ENCODE measurements at regions not wholly inside any gene's neighbourhood (a gene's known extent, or its start where the extent isn't known, plus 50 kb on each side); places are given as distances from the start of the nearest gene placed in this dataset.

DNA sequence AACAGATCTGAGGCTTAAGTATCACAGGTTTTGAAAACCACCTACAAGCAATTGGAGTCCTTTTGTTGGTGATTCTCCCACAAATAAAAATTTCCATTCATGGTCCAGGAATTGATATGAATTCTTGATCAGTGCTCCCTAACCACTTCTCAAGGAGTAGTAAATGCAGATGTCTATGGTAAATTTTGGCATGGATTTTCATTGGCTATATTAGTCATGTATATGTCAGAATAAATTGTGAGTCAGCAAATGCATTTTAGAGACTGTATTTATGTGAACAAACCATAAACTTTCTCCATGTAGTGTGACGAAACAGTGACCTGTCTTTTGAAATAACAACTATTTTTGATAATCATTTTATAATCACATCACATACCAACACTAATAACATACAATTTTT lies 611.1 kb downstream of the HTR1A start:
- no peaks in the 10 kb centered on the region for H3K27me3 ChIP-seq
- H3K9me3 ChIP-seq: no peaks in the 10 kb centered on the region
- H3K9ac ChIP-seq (ENCODE audit: low read depth in 2 of 2, low read length in 2 of 2): no peak overlapping the region
- TF ChIP-seq, protein P1, sequence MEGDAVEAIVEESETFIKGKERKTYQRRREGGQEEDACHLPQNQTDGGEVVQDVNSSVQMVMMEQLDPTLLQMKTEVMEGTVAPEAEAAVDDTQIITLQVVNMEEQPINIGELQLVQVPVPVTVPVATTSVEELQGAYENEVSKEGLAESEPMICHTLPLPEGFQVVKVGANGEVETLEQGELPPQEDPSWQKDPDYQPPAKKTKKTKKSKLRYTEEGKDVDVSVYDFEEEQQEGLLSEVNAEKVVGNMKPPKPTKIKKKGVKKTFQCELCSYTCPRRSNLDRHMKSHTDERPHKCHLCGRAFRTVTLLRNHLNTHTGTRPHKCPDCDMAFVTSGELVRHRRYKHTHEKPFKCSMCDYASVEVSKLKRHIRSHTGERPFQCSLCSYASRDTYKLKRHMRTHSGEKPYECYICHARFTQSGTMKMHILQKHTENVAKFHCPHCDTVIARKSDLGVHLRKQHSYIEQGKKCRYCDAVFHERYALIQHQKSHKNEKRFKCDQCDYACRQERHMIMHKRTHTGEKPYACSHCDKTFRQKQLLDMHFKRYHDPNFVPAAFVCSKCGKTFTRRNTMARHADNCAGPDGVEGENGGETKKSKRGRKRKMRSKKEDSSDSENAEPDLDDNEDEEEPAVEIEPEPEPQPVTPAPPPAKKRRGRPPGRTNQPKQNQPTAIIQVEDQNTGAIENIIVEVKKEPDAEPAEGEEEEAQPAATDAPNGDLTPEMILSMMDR (IDR thresholded peaks at IDR 0.05): no peak
- H3K4me1 ChIP-seq: no peaks in the 10 kb centered on the region
- intact Hi-C loops (cut with DNase I): no loop called here
- no peaks in the 10 kb centered on the region for H3K36me3 ChIP-seq
- no peak overlapping the region for H3K4me3 ChIP-seq
- DNase-seq: no peak
- no peak overlapping the region for H3K27ac ChIP-seq

DNA sequence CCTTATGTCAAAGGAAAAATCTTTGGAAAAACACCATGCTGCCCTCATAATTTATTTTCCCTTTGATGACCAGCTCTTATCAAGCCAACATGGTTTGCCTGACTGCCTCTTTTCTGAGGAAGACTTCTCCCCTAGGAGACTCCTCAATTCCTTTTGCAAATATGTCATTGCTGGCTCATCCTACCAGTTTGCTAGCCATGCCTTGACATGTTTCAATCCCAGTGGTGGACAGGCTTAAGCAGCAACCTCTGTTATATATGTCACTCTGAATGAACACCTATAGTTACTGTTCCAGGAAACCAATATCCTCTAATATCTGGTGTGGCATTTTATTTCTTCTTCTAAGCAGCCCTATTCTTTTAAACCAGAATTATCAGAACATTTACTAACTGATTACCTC lies 615.8 kb downstream of the HTR1A start:
- Histone ChIP-seq H3K9me3 (no peaks in the 10 kb centered on the region), H3K27ac (no peak overlapping the region), H3K9ac (ENCODE audit: low read depth in 2 of 2, low read length in 2 of 2) (no peak overlapping the region), H3K4me1 (no peaks in the 10 kb centered on the region), H3K27me3 (no peaks in the 10 kb centered on the region), H3K4me3 (no peak overlapping the region), H3K36me3 (no peaks in the 10 kb centered on the region)
- TF ChIP-seq, protein P1 (IDR thresholded peaks at IDR 0.05): no peak
- intact Hi-C loops (cut with DNase I): no loop called here
- no peak for DNase-seq

DNA sequence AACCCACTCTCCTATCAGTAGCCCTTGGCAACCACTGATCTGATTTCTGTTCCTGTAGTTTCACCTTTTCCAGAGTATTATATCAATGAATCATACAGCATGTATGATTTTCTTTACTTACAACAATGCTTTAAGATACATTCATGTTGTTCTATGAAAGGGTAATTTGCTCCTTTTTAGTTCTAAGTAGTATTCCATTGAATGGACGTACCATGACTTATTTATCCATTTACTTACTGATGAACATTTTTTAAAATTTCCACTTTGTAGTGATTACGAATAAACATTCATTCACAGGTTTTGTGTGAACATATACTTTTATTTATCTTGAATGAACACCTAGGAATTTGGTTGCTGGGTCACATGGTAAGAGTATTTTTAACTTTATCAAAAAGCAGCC lies 620.8 kb downstream of the HTR1A start:
- Histone ChIP-seq H3K27me3 (no peaks in the 10 kb centered on the region), H3K4me3 (no peak overlapping the region), H3K9me3 (no peaks in the 10 kb centered on the region), H3K9ac (ENCODE audit: low read depth in 2 of 2, low read length in 2 of 2) (no peak overlapping the region), H3K27ac (no peak overlapping the region), H3K36me3 (no peaks in the 10 kb centered on the region), H3K4me1 (no peaks in the 10 kb centered on the region)
- intact Hi-C loops (cut with DNase I): no loop called here
- DNase-seq: no peak
- TF ChIP-seq, protein P1 (IDR thresholded peaks at IDR 0.05): no peak

DNA sequence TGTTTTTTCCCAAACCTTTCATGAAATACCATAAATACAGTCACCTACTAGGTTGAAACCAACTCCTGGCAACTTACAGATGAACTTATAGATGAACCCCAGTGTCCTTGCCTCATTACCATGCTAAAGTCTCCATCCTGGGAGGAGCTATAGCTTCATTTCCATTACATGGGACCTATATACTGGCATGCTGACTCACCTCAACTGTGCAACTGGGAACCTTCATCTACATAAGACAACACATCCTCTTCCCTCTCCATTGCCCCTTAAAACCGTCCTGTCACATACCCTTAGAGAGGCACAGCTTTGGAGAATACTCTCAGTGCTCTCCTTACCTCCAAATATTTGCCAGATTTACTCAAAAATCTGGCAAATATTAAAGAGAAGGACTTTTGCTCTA lies 638.3 kb downstream of the HTR1A start:
- Histone ChIP-seq H3K27ac (no peak overlapping the region), H3K4me1 (no peaks in the 10 kb centered on the region), H3K4me3 (no peak overlapping the region), H3K9me3 (no peaks in the 10 kb centered on the region), H3K36me3 (no peaks in the 10 kb centered on the region), H3K27me3 (no peaks in the 10 kb centered on the region), H3K9ac (ENCODE audit: low read depth in 2 of 2, low read length in 2 of 2) (no peak overlapping the region)
- no peak for DNase-seq
- TF ChIP-seq, protein P1 (IDR thresholded peaks at IDR 0.05): no peak
- intact Hi-C loops (cut with DNase I): no loop called here

- DNase-seq: no peak
- intact Hi-C loops (cut with DNase I): no loop called here
- Histone ChIP-seq H3K4me3 (no peak overlapping the region), H3K36me3 (no peaks in the 10 kb centered on the region), H3K27me3 (no peaks in the 10 kb centered on the region), H3K9me3 (no peaks in the 10 kb centered on the region), H3K9ac (ENCODE audit: low read depth in 2 of 2, low read length in 2 of 2) (no peak overlapping the region), H3K27ac (no peak overlapping the region), H3K4me1 (no peaks in the 10 kb centered on the region)
- TF ChIP-seq, protein P1 (IDR thresholded peaks at IDR 0.05): no peak
These were observed 647.7 kb downstream of the HTR1A start for GRCh38 chr5:63314551-63314950.

DNA sequence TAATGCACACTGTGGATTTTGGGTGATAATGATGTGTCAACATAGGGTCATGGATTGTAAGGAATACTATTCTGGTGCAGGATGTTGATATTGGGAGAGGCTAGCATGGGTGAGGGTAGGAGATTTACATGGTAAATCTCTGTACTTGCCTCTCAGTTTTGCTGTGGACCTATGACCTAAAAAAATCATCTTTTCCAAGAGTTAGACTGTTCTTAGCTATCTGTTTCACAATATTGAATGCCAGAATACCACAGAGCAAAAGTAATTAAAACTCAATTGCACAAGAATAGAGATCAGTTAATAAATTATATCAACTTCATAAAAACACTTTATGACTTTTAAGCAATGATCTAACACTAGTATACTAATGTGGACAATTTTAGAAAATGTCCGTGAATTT lies 651.6 kb downstream of the HTR1A start:
- DNase-seq: no peak
- Histone ChIP-seq H3K27me3 (no peaks in the 10 kb centered on the region), H3K36me3 (no peaks in the 10 kb centered on the region), H3K27ac (no peak overlapping the region), H3K4me3 (no peak overlapping the region), H3K9ac (ENCODE audit: low read depth in 2 of 2, low read length in 2 of 2) (no peak overlapping the region), H3K4me1 (no peaks in the 10 kb centered on the region), H3K9me3 (no peaks in the 10 kb centered on the region)
- TF ChIP-seq, protein P1 (IDR thresholded peaks at IDR 0.05): no peak
- intact Hi-C loops (cut with DNase I): no loop called here

Data from colonic mucosa (tissue), 4 donors.